Ishikawa (cell line): ENCODE measurements at regions not wholly inside any gene's neighbourhood (a gene's known extent, or its start where the extent isn't known, plus 50 kb on each side); places are given as distances from the start of the nearest gene placed in this dataset.

Experiments
- CEBPB ChIP-seq: IDR thresholded peaks from 2 replicates; pipeline ENCODE4 v1.6.1; 2012
- CREB1 ChIP-seq: IDR thresholded peaks from 2 replicates; pipeline ENCODE4 v1.6.1; 2012; ENCODE audit warnings: low read depth
- EGR1 ChIP-seq: IDR thresholded peaks from 2 replicates; pipeline ENCODE4 v1.6.1; 2012
- EP300 ChIP-seq: IDR thresholded peaks from 2 replicates; pipeline ENCODE4 v1.6.1; 2012; ENCODE audit warnings: borderline replicate concordance
- FOXM1 ChIP-seq: IDR thresholded peaks from 2 replicates; pipeline ENCODE4 v1.6.1; 2012; ENCODE audit warnings: low read depth, borderline replicate concordance
- NFIC ChIP-seq: IDR thresholded peaks from 2 replicates; pipeline ENCODE4 v1.6.1; 2012
- RAD21 ChIP-seq: IDR thresholded peaks from 2 replicates; pipeline ENCODE4 v1.6.1; 2012; ENCODE audit warnings: low read depth
- TAF1 ChIP-seq: IDR thresholded peaks from 2 replicates; pipeline ENCODE4 v1.6.1; 2012; ENCODE audit warnings: low read depth, mild to moderate bottlenecking
- TCF12 ChIP-seq: IDR thresholded peaks from 2 replicates; pipeline ENCODE4 v1.6.1; 2012; ENCODE audit warnings: low read depth
- TEAD4 ChIP-seq: IDR thresholded peaks from 2 replicates; pipeline ENCODE4 v1.6.1; 2012
- YY1 ChIP-seq: IDR thresholded peaks from 2 replicates; pipeline ENCODE4 v1.6.1; 2012; ENCODE audit warnings: low read depth
- ZBTB7A ChIP-seq: IDR thresholded peaks from 2 replicates; pipeline ENCODE4 v1.6.1; 2012; ENCODE audit warnings: low read depth
- TF ChIP-seq, protein P1 (sequence below): IDR thresholded peaks from 2 replicates; pipeline ENCODE4 v1.6.1; 2012
- TF ChIP-seq, protein P2 (sequence below): IDR thresholded peaks from 2 replicates; pipeline ENCODE4 v1.6.1; 2012; ENCODE audit warnings: low read depth, mild to moderate bottlenecking
- TF ChIP-seq, protein P3 (sequence below): IDR thresholded peaks from 2 replicates; pipeline ENCODE4 v1.6.1; 2012

DNA sequence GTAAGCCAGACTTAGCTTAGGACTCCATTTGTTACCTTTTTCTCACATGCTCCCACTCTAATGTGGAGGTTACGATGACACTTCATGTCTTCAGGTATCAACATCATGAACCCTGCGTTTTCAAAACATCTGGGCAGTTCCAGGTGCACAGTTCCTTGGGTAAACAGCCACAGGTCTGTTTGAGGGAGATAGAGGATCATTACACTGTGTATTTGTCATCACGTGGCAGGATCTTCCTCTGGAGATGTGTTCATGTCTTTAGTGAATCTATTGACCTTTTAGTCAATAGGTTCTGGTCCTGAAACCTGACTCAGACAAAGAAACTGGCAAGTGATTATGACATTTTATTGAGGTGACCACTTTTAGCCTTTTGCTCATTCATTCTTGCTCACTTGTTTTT lies 145.5 kb downstream of the ANKRD7 start:
- TF ChIP-seq, protein P1, sequence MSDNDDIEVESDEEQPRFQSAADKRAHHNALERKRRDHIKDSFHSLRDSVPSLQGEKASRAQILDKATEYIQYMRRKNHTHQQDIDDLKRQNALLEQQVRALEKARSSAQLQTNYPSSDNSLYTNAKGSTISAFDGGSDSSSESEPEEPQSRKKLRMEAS: no peak
- TF ChIP-seq, protein P2, sequence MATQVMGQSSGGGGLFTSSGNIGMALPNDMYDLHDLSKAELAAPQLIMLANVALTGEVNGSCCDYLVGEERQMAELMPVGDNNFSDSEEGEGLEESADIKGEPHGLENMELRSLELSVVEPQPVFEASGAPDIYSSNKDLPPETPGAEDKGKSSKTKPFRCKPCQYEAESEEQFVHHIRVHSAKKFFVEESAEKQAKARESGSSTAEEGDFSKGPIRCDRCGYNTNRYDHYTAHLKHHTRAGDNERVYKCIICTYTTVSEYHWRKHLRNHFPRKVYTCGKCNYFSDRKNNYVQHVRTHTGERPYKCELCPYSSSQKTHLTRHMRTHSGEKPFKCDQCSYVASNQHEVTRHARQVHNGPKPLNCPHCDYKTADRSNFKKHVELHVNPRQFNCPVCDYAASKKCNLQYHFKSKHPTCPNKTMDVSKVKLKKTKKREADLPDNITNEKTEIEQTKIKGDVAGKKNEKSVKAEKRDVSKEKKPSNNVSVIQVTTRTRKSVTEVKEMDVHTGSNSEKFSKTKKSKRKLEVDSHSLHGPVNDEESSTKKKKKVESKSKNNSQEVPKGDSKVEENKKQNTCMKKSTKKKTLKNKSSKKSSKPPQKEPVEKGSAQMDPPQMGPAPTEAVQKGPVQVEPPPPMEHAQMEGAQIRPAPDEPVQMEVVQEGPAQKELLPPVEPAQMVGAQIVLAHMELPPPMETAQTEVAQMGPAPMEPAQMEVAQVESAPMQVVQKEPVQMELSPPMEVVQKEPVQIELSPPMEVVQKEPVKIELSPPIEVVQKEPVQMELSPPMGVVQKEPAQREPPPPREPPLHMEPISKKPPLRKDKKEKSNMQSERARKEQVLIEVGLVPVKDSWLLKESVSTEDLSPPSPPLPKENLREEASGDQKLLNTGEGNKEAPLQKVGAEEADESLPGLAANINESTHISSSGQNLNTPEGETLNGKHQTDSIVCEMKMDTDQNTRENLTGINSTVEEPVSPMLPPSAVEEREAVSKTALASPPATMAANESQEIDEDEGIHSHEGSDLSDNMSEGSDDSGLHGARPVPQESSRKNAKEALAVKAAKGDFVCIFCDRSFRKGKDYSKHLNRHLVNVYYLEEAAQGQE: no peak
- TF ChIP-seq CEBPB (no peak), ZBTB7A (no peak), EGR1 (no peak), YY1 (no peak), FOXM1 (no peak), TEAD4 (no peak), RAD21 (no peak)

DNA sequence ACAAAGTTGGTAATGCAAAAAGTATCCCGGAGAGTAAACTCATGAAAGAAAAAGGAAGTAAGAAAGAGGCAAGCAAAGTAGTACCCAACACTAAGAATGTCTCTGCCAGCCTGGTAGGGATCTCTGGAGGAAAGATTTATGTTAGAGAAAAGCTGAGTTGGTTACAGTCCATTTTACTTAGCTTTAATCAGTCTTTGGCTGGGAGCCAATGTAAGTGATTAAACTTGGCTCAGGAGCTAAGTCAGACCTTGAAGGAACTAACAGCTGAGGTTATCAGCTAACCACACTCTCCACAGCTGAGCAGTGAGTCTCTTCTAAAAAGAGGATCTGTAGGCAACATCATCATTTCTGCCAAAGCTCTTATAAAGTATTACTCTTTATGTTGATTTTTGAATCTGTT lies 148.0 kb downstream of the ANKRD7 start:
- TF ChIP-seq, protein P1: no peak
- TF ChIP-seq, protein P2: no peak
- TF ChIP-seq FOXM1 (no peak), EP300 (no peak), RAD21 (no peak), EGR1 (no peak), TCF12 (no peak), CEBPB (no peak), ZBTB7A (no peak), TAF1 (no peak), CREB1 (no peak), NFIC (no peak), YY1 (no peak), TEAD4 (no peak)
- TF ChIP-seq, protein P3, sequence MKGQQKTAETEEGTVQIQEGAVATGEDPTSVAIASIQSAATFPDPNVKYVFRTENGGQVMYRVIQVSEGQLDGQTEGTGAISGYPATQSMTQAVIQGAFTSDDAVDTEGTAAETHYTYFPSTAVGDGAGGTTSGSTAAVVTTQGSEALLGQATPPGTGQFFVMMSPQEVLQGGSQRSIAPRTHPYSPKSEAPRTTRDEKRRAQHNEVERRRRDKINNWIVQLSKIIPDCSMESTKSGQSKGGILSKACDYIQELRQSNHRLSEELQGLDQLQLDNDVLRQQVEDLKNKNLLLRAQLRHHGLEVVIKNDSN: no peak

DNA sequence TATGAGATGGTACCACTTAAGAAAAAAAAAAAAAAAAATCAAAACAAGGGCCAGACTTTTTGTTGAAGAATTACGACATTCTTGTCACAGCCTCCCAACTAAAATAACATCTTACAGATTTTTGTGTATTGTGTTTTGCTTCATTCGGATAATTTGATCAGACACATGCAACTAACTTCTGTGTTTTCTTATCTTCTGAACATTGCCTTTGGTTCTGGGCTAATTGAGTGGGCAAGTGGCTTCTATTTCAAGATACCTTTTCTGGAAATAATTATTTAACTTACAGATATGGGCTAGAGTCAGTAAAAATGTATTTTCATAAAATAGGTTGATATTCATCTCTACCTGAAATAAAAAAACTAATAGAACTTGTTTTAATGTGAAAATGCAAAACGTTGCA lies 165.1 kb downstream of the ANKRD7 start:
- TF ChIP-seq EP300: no peak
- no peak for TF ChIP-seq EGR1
- TF ChIP-seq CEBPB: no peak
- TF ChIP-seq, protein P3: no peak
- no peak for TF ChIP-seq FOXM1

DNA sequence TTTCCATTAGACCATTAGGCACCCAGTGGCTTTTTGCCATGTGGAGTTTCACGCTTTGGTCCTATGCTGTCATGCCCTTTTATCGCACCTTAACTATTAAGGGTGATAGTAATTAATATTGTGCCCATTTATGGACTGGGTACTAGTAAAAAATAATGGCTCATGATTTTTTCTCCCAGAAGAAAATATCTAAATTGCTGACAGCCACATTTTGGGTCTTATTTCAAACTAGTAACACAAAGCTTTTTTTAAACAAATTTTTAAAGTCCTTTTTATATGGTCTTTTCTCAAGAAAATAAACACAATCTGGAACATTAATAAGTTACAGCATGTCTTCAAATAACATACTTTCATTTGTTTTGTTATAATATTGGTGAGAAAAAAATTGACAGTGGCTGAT lies 179.7 kb downstream of the ANKRD7 start:
- TF ChIP-seq NFIC (no peak), FOXM1 (no peak), CEBPB (no peak), ZBTB7A (no peak), YY1 (no peak)
- TF ChIP-seq, protein P3: no peak

DNA sequence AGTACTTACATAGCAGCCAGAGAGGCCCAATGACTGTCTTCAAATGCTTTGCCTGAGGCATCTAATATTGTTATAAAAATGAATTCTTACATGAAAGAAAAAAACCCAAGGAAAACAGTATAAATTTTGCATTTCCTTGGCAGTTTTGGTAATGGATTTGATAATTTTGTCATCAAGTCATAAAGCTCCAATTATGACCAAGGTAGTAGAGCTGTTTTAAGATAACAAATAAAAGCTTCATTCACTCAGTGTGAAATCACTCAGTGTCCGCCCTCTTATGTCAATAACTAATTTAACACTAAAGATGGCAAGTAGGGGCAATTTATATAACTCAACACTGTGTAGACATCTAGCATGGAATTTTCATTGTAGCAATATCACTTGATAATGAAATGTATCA lies 193.9 kb downstream of the ANKRD7 start:
- no peak for TF ChIP-seq ZBTB7A
- TF ChIP-seq, protein P3: no peak

DNA sequence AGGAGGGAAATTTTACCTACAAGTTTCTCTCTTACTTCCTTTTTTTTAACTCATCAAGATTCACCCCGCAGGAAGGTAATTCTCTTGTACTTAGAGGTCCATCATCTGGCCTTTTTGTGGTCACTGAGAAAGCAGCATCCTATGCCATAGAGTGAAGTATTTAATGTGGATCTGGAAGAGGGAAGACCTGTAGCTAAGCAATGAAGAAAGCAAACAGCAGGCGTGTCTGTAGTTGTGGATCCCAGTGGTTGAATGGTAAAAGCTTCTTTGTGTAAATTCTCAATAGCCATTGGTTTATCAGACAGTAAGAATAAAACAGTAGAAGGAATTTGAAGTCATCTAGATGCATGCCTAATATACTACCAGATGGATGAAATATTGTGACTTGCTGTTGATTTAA lies 196.4 kb downstream of the ANKRD7 start:
- TF ChIP-seq EGR1 (no peak), ZBTB7A (no peak), TCF12 (no peak), CEBPB (no peak), CREB1 (no peak), FOXM1 (no peak), EP300 (no peak), RAD21 (no peak), TEAD4 (no peak)
- TF ChIP-seq, protein P2: no peak
- TF ChIP-seq, protein P1: no peak
